Fibroblast of peridontal ligament (primary cell): ENCODE measurements at regions not wholly inside any gene's neighbourhood (a gene's known extent, or its start where the extent isn't known, plus 50 kb on each side); places are given as distances from the start of the nearest gene placed in this dataset.
"Not testable (repeated sequence)": the region's sequence is repeated elsewhere in the genome, so short reads cannot be mapped to it uniquely, and the experiment has no call there.

Experiments
- DNase-seq: peaks from one replicate; pipeline ENCODE4 v3.0.0-alpha.2; 2010; ENCODE audit errors: extremely low read depth

GRCh38 chr1:228796945-228797344, 61.7 kb downstream of the RHOU start:
- DNase-seq: not testable (repeated sequence)

- DNase-seq: no peak
These were observed 62.8 kb downstream of the RHOU start for GRCh38 chr1:228798035-228798434.

- no peak for DNase-seq
These were observed 63.3 kb downstream of the RHOU start for GRCh38 chr1:228798548-228798947.

- DNase-seq: no peak
These were observed 64.6 kb downstream of the RHOU start for GRCh38 chr1:228799924-228800323.

- DNase-seq: no peak
These were observed 65.8 kb downstream of the RHOU start for GRCh38 chr1:228801068-228801467.

- DNase-seq: peak; percentile 11
These were observed 67.3 kb downstream of the RHOU start for GRCh38 chr1:228802386-228803220.

- no peak for DNase-seq
These were observed 68.1 kb downstream of the RHOU start for GRCh38 chr1:228803421-228803820.

GRCh38 chr1:228804173-228804572, 68.9 kb downstream of the RHOU start:
- no peak for DNase-seq

GRCh38 chr1:228804640-228805413, 69.5 kb downstream of the RHOU start:
- no peak for DNase-seq

- no peak for DNase-seq
These were observed 72.8 kb downstream of the RHOU start for GRCh38 chr1:228807904-228808605.

- DNase-seq: no peak
These were observed 74.5 kb downstream of the RHOU start for GRCh38 chr1:228809621-228810394.

- no peak for DNase-seq
These were observed 75.1 kb downstream of the RHOU start for GRCh38 chr1:228810395-228810758.

GRCh38 chr1:228810878-228811711, 75.8 kb downstream of the RHOU start:
- DNase-seq: no peak

- DNase-seq: no peak
These were observed 76.5 kb downstream of the RHOU start for GRCh38 chr1:228811712-228812305.

GRCh38 chr1:228812961-228813360, 77.7 kb downstream of the RHOU start:
- DNase-seq: no peak

- DNase-seq: no peak
These were observed 78.9 kb downstream of the RHOU start for GRCh38 chr1:228814176-228814575.

GRCh38 chr1:228818296-228818695, 83.0 kb downstream of the RHOU start:
- no peak for DNase-seq

GRCh38 chr1:228818928-228819630, 83.8 kb downstream of the RHOU start:
- DNase-seq: no peak

- no peak for DNase-seq
These were observed 86.0 kb downstream of the RHOU start for GRCh38 chr1:228821252-228821651.

- no peak for DNase-seq
These were observed 87.9 kb downstream of the RHOU start for GRCh38 chr1:228823200-228823599.
